Naive B cell (primary cell): ENCODE measurements at regions not wholly inside any gene's neighbourhood (a gene's known extent, or its start where the extent isn't known, plus 50 kb on each side); places are given as distances from the start of the nearest gene placed in this dataset.

Experiments
- ATAC-seq, 2 donors: fragments of 150-1000 bp; cut with Tn5 transposase; 2 replicates each; pipeline ENCODE4 v1.10.0; 2021; ENCODE audit warnings: low read depth in 2 of 2, mild to moderate bottlenecking in 2 of 2, moderate library complexity in 2 of 2
- DNase-seq: peaks from one replicate; pipeline ENCODE4 v3.0.0; 2022
- H3K27ac Mint-ChIP-seq, 6 donors: one replicate each; pipeline ENCODE4 v1.8.0; 2020 to 2022; ENCODE audit warnings: mild to moderate bottlenecking in 6 of 6, mixed read lengths in 6 of 6, moderate library complexity in 5 of 6, inconsistent platforms in 2 of 6
- H3K27me3 Mint-ChIP-seq, 3 donors: one replicate each; pipeline ENCODE4 v1.8.0; 2021 to 2022; ENCODE audit warnings: mixed read lengths in 3 of 3, mild to moderate bottlenecking in 1 of 3
- H3K36me3 Mint-ChIP-seq, 2 donors: one replicate each; pipeline ENCODE4 v1.8.0; 2020 to 2022; ENCODE audit warnings: mixed read lengths in 2 of 2, inconsistent platforms in 1 of 2, mild to moderate bottlenecking in 1 of 2
- H3K4me1 Mint-ChIP-seq, 3 donors: one replicate each; pipeline ENCODE4 v1.8.0; 2020 to 2022; ENCODE audit warnings: mixed read lengths in 3 of 3, inconsistent platforms in 1 of 3, mild to moderate bottlenecking in 1 of 3, moderate library complexity in 1 of 3
- H3K4me3 Mint-ChIP-seq, 8 donors: one replicate each; pipeline ENCODE4 v1.8.0; 2020 to 2022; ENCODE audit warnings: mild to moderate bottlenecking in 8 of 8, mixed read lengths in 8 of 8, moderate library complexity in 8 of 8, inconsistent platforms in 2 of 8
- H3K9me3 Mint-ChIP-seq, 7 donors: one replicate each; pipeline ENCODE4 v1.8.0; 2020 to 2022; ENCODE audit warnings: mixed read lengths in 7 of 7, mild to moderate bottlenecking in 5 of 7, inconsistent platforms in 2 of 7, moderate library complexity in 1 of 7

GRCh38 chr1:65687428-65688214, 105.1 kb upstream of the PDE4B start:
- Mint-ChIP-seq H3K27me3 (peaks cover 4 to 17% (median 6%) of the 10 kb centered on the region in 3 donors), H3K9me3 (no peaks in the 10 kb centered on the region)

GRCh38 chr1:65688215-65688566, 104.5 kb upstream of the PDE4B start:
- ATAC-seq, result no peak
- Mint-ChIP-seq H3K4me3 (no peak overlapping the region), H3K9me3 (no peaks in the 10 kb centered on the region), H3K27ac (no peak overlapping the region), H3K36me3 (no peaks in the 10 kb centered on the region), H3K4me1 (no peaks in the 10 kb centered on the region), H3K27me3 (peaks cover 4 to 17% (median 6%) of the 10 kb centered on the region in 3 donors)
- DNase-seq, result no peak

More at GRCh38 chr1:65687428-65688214, 105.1 kb upstream of the PDE4B start:
- DNase-seq (peak; percentile 59), ATAC-seq (peak; percentile 49 to 68)
- Mint-ChIP-seq H3K27ac (no peak overlapping the region), H3K36me3 (no peaks in the 10 kb centered on the region), H3K4me3 (no peak overlapping the region), H3K4me1 (no peaks in the 10 kb centered on the region)

- Mint-ChIP-seq H3K4me3 (no peak overlapping the region), H3K9me3 (no peaks in the 10 kb centered on the region)
These were observed 103.8 kb upstream of the PDE4B start for GRCh38 chr1:65688848-65689247.

GRCh38 chr1:65691152-65691900, 101.4 kb upstream of the PDE4B start:
- H3K4me3 Mint-ChIP-seq, result no peak overlapping the region
- no peaks in the 10 kb centered on the region for H3K4me1 Mint-ChIP-seq
- H3K27ac Mint-ChIP-seq, result no peak overlapping the region
- no peaks in the 10 kb centered on the region for H3K9me3 Mint-ChIP-seq
- DNase-seq (no peak), ATAC-seq (no peak)
- H3K27me3 Mint-ChIP-seq, result peaks cover 0 to 12% (median 6%) of the 10 kb centered on the region in 3 donors
- H3K36me3 Mint-ChIP-seq, result no peaks in the 10 kb centered on the region

More at GRCh38 chr1:65688848-65689247, 103.8 kb upstream of the PDE4B start:
- Mint-ChIP-seq H3K27me3 (peaks cover 4 to 17% (median 6%) of the 10 kb centered on the region in 3 donors), H3K36me3 (no peaks in the 10 kb centered on the region), H3K27ac (peak overlapping the region in 1 of 6 donors; percentile 74), H3K4me1 (no peaks in the 10 kb centered on the region)
- no peak for DNase-seq
- ATAC-seq, result no peak

- H3K36me3 Mint-ChIP-seq, result no peaks in the 10 kb centered on the region
- H3K27ac Mint-ChIP-seq, result no peak overlapping the region
- no peaks in the 10 kb centered on the region for H3K4me1 Mint-ChIP-seq
- H3K27me3 Mint-ChIP-seq, result peaks cover 0 to 6% (median 2%) of the 10 kb centered on the region in 3 donors
- ATAC-seq (no peak), DNase-seq (no peak)
- no peak overlapping the region for H3K4me3 Mint-ChIP-seq
- H3K9me3 Mint-ChIP-seq, result no peaks in the 10 kb centered on the region
These were observed 100.7 kb upstream of the PDE4B start for GRCh38 chr1:65691972-65692371.

GRCh38 chr1:65694126-65694525, 98.6 kb upstream of the PDE4B start:
- no peaks in the 10 kb centered on the region for H3K4me1 Mint-ChIP-seq
- H3K4me3 Mint-ChIP-seq, result no peak overlapping the region
- no peaks in the 10 kb centered on the region for H3K27me3 Mint-ChIP-seq
- ATAC-seq (no peak), DNase-seq (no peak)
- H3K27ac Mint-ChIP-seq, result no peak overlapping the region
- H3K36me3 Mint-ChIP-seq, result no peaks in the 10 kb centered on the region
- no peaks in the 10 kb centered on the region for H3K9me3 Mint-ChIP-seq

GRCh38 chr1:65694933-65695332, 97.8 kb upstream of the PDE4B start:
- no peak for ATAC-seq
- Mint-ChIP-seq H3K27me3 (no peaks in the 10 kb centered on the region), H3K4me3 (no peak overlapping the region), H3K4me1 (no peaks in the 10 kb centered on the region), H3K27ac (no peak overlapping the region), H3K9me3 (no peaks in the 10 kb centered on the region), H3K36me3 (no peaks in the 10 kb centered on the region)
- DNase-seq, result no peak

- ATAC-seq (no peak), DNase-seq (no peak)
- Mint-ChIP-seq H3K9me3 (no peaks in the 10 kb centered on the region), H3K4me3 (no peak overlapping the region), H3K27me3 (peaks cover 0 to 4% (median 0%) of the 10 kb centered on the region in 3 donors), H3K36me3 (no peaks in the 10 kb centered on the region), H3K27ac (no peak overlapping the region), H3K4me1 (no peaks in the 10 kb centered on the region)
These were observed 94.1 kb upstream of the PDE4B start for GRCh38 chr1:65698590-65698989.

- Mint-ChIP-seq H3K27me3 (peaks cover 0 to 4% (median 2%) of the 10 kb centered on the region in 3 donors), H3K4me1 (no peaks in the 10 kb centered on the region), H3K36me3 (no peaks in the 10 kb centered on the region), H3K9me3 (no peaks in the 10 kb centered on the region), H3K27ac (no peak overlapping the region), H3K4me3 (no peak overlapping the region)
- ATAC-seq (peak in 1 of 2 donors; percentile 37), DNase-seq (no peak)
These were observed 88.8 kb upstream of the PDE4B start for GRCh38 chr1:65703853-65704252.

GRCh38 chr1:65704318-65704717, 88.4 kb upstream of the PDE4B start:
- no peak for ATAC-seq
- Mint-ChIP-seq H3K27me3 (peaks cover 0 to 6% (median 4%) of the 10 kb centered on the region in 3 donors), H3K27ac (no peak overlapping the region), H3K9me3 (no peaks in the 10 kb centered on the region), H3K4me3 (no peak overlapping the region), H3K4me1 (no peaks in the 10 kb centered on the region), H3K36me3 (no peaks in the 10 kb centered on the region)
- DNase-seq, result no peak

GRCh38 chr1:65717815-65718454, 74.8 kb upstream of the PDE4B start:
- peaks cover 0 to 7% (median 0%) of the 10 kb centered on the region in 3 donors for H3K27me3 Mint-ChIP-seq
- DNase-seq (no peak), ATAC-seq (no peak)
- H3K36me3 Mint-ChIP-seq, result no peaks in the 10 kb centered on the region
- H3K9me3 Mint-ChIP-seq, result peaks cover 0 to 2% (median 0%) of the 10 kb centered on the region in 7 donors
- no peaks in the 10 kb centered on the region for H3K4me1 Mint-ChIP-seq
- H3K27ac Mint-ChIP-seq, result no peak overlapping the region
- H3K4me3 Mint-ChIP-seq, result no peak overlapping the region

- Mint-ChIP-seq H3K9me3 (peaks cover 0 to 2% (median 0%) of the 10 kb centered on the region in 7 donors), H3K27me3 (peaks cover 0 to 8% (median 0%) of the 10 kb centered on the region in 3 donors), H3K36me3 (no peaks in the 10 kb centered on the region), H3K27ac (no peak overlapping the region), H3K4me1 (no peaks in the 10 kb centered on the region), H3K4me3 (no peak overlapping the region)
- ATAC-seq, result no peak
- no peak for DNase-seq
These were observed 73.3 kb upstream of the PDE4B start for GRCh38 chr1:65719391-65719790.

- ATAC-seq (no peak), DNase-seq (no peak)
- peaks cover 0 to 8% (median 0%) of the 10 kb centered on the region in 3 donors for H3K27me3 Mint-ChIP-seq
- no peak overlapping the region for H3K27ac Mint-ChIP-seq
- no peaks in the 10 kb centered on the region for H3K4me1 Mint-ChIP-seq
- no peak overlapping the region for H3K4me3 Mint-ChIP-seq
- no peaks in the 10 kb centered on the region for H3K36me3 Mint-ChIP-seq
- H3K9me3 Mint-ChIP-seq, result peaks cover 0 to 2% (median 0%) of the 10 kb centered on the region in 7 donors
These were observed 70.2 kb upstream of the PDE4B start for GRCh38 chr1:65722461-65722860.
